Cardiac fibroblast (primary cell): ENCODE measurements at regions not wholly inside any gene's neighbourhood (a gene's known extent, or its start where the extent isn't known, plus 50 kb on each side); places are given as distances from the start of the nearest gene placed in this dataset.
"Not testable (repeated sequence)": the region's sequence is repeated elsewhere in the genome, so short reads cannot be mapped to it uniquely, and the experiment has no call there.

ENCODE experiments used
- DNase-seq, 2 donors: peaks; one replicate each; pipeline versions ENCODE4 v3.0.0 to v3.0.0-alpha.2; 2010; ENCODE audit warnings: low read depth in 2 of 2
- H3K4me3 ChIP-seq, 2 donors: replicated peaks in 1 of 2; 1 replicate in 1 of 2; 2 replicates in 1 of 2; pipeline ENCODE4 v1.5.1; 2011; ENCODE audit warnings: low read depth in 2 of 2, low read length in 2 of 2, mild to moderate bottlenecking in 2 of 2, moderate library complexity in 1 of 2
- CTCF ChIP-seq: IDR thresholded peaks from one replicate; pipeline ENCODE4 v1.5.1; 2011; ENCODE audit warnings: low read depth, mild to moderate bottlenecking, low read length, inconsistent platforms

DNA sequence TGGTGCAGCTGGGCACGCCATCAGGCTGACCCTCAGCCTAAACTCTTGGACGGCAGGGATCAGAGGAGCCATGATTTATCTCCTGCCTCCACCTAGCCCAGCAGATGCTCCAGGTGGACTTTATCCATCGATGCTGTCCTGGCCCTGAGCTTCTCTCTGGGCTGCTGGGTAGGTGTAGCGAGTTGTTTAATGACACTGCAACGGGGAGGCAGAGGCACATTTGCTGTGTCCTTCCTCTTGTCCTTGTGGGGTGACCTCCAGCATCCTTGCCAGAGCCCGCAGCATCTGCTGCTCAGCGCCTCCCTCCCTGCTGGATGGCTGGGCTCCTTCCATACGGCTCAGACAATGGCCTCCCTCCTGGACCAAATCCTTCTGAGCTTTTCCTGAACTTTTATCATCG is 103.1 kb upstream of the IRX4 start:
- DNase-seq: no peak
- no peak for TF ChIP-seq CTCF
- H3K4me3 ChIP-seq: no peak overlapping the region

DNA sequence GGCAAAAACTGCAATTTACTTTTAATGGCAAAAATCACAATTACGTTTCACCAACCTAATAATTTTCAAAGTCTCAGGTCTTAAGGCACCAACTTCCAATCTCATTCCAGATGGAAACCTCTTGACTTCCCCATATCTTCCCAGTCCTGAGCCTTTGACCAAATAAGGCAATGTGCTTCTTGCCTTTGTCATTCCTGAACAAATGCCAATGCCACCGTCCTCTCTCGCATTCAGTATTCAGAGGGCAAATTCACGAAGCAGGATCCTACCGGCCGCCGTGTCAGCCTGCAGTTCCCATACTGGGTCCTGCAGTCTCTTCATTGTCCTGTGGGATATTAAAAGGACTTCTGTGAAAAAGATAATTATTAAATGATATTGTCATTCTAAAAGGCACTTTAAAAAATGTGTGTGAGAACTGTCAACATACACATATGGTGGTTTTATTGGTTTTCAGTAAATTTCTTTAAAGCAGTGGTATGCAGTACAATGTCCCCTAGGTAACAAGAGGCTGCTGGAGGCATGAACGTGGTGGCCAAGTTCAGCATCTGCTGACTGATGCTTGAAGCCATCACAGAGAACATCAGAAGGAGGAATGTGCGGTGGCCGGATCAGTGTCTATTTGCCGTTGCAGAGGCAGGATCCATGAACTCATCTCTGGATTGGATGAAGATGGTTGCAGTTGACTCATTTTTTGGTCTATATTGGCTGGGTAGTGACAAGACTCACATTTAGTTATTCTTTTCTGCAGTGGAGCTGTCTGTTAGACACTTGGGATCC is 101.4 kb upstream of the IRX4 start:
- TF ChIP-seq CTCF: no peak
- no peak overlapping the region for H3K4me3 ChIP-seq
- DNase-seq: no peak

DNA sequence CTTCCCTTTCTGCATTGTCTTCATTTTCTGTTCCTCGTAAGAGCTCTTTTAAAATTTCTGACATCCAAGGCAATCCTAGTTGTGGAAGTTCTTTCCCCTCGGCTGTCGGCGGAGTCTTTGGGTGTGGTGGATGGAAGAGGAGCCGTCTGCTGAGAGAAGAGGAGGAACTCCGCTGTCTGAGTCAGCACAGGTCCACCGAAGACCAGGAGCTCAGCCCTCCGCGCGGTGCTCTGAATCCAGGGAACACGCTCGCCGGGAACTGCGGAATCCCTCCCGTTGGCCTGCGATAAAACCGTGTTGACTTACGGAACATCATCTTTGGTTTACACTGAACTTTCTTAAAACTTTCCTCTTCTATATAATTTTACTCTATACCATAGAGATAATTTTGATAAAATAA is 100.7 kb upstream of the IRX4 start:
- DNase-seq: no peak
- no peak for TF ChIP-seq CTCF
- no peak overlapping the region for H3K4me3 ChIP-seq

GRCh38 chr5:1982561-1982960 is 99.8 kb upstream of the IRX4 start:
- H3K4me3 ChIP-seq, DNase-seq: not testable (repeated sequence)

GRCh38 chr5:1975898-1976765 is 93.4 kb upstream of the IRX4 start:
- DNase-seq: peak in 1 of 2 donors; percentile 1
- no peak overlapping the region for H3K4me3 ChIP-seq
- no peak for TF ChIP-seq CTCF

GRCh38 chr5:1975406-1975715 is 92.6 kb upstream of the IRX4 start:
- TF ChIP-seq CTCF: no peak
- no peak for DNase-seq

GRCh38 chr5:1974501-1975405 is 92.0 kb upstream of the IRX4 start:
- no peak for DNase-seq
- no peak overlapping the region for H3K4me3 ChIP-seq
- no peak for TF ChIP-seq CTCF

More at GRCh38 chr5:1975406-1975715, 92.6 kb upstream of the IRX4 start:
- no peak overlapping the region for H3K4me3 ChIP-seq
